Transverse colon (tissue), 4 donors: ENCODE measurements at regions not wholly inside any gene's neighbourhood (a gene's known extent, or its start where the extent isn't known, plus 50 kb on each side); places are given as distances from the start of the nearest gene placed in this dataset.

ENCODE experiments used
- DNase-seq: peaks from one replicate; pipeline ENCODE4 v3.0.0-alpha.2; 2019
- H3K27ac ChIP-seq, 4 donors: fragments of 200-600 bp; sonication (generic); 2 replicates each; pipeline ENCODE4 v1.5.1; 2016 to 2018; ENCODE audit warnings: inconsistent platforms in 4 of 4
- H3K27me3 ChIP-seq: fragments of 200-600 bp; sonication (generic); 2 replicates; pipeline ENCODE4 v1.5.1; 2017; ENCODE audit warnings: inconsistent platforms
- H3K36me3 ChIP-seq, 4 donors: fragments of 200-600 bp; sonication (generic); 2 replicates each; pipeline ENCODE4 v1.5.1; 2017 to 2019; ENCODE audit warnings: inconsistent platforms in 4 of 4
- H3K4me1 ChIP-seq, 4 donors: fragments of 200-600 bp; sonication (generic); 2 replicates each; pipeline ENCODE4 v1.5.1; 2017 to 2020; ENCODE audit warnings: inconsistent platforms in 4 of 4
- H3K4me3 ChIP-seq, 4 donors: fragments of 200-600 bp; sonication (generic); 1 replicate in 1 of 4; 2 replicates in 3 of 4; pipeline versions ENCODE4 v1.5.1 to v1.6.1; 2017 to 2019; ENCODE audit warnings: inconsistent platforms in 4 of 4
- H3K9me3 ChIP-seq, 2 donors: fragments of 200-600 bp; sonication (generic); 2 replicates each; pipeline ENCODE4 v1.5.1; 2017 to 2019; ENCODE audit warnings: inconsistent platforms in 2 of 2
- CTCF ChIP-seq, 5 experiments: fragments of 200-600 bp in 3 of 5; fragments of 450-650 bp in 2 of 5; sonication (generic) in 3 of 5; IDR thresholded peaks; 1 replicate in 2 of 5; 2 replicates in 3 of 5; pipeline ENCODE4 v1.5.1; 2016 to 2017; ENCODE audit warnings: antibody characterized with exemption in 5 of 5, inconsistent platforms in 3 of 5, mild to moderate bottlenecking in 2 of 5, moderate library complexity in 1 of 5
- EP300 ChIP-seq: sonication (generic); formaldehyde crosslinking; IDR thresholded peaks from one replicate; pipeline ENCODE4 v1.6.1; 2017; ENCODE audit warnings: antibody characterized with exemption, low read depth
- POLR2A ChIP-seq: fragments of 450-650 bp; IDR thresholded peaks from one replicate; pipeline ENCODE4 v1.6.1; 2016; ENCODE audit warnings: antibody characterized with exemption, mild to moderate bottlenecking, moderate library complexity
- POLR2AphosphoS5 ChIP-seq, 3 donors: sonication (generic); formaldehyde crosslinking; IDR thresholded peaks; one replicate each; pipeline ENCODE4 v1.6.1; 2016; ENCODE audit warnings: antibody characterized with exemption in 3 of 3
- WGBS, 2 donors: methylation state at CpG; one replicate each; pipeline ENCODE4 v1.1.5; 2018; ENCODE audit warnings: low coverage in 1 of 2; 5-methylcytosine and 5-hydroxymethylcytosine counted together
- in situ Hi-C, 4 donors: fragments of 200-750 bp; cut with MboI; loops; one replicate each; pipeline versions ENCODE4 v1.15.0 to v1.15.1; 2017; ENCODE audit warnings: low sequenced_read_pairs in 3 of 4, low pct_ligation_motif_present in 1 of 4, low pct_unique_long_range_greater_than_20kb in 1 of 4
- intact Hi-C: fragments of 100-400 bp; cut with DNase I; formaldehyde crosslinking; loops from one replicate; pipeline ENCODE4 v1.15.1; 2023; ENCODE audit warnings: low total_unique reads

- Histone ChIP-seq H3K4me3 (no peak overlapping the region), H3K9me3 (no peaks in the 10 kb centered on the region), H3K27ac (no peak overlapping the region), H3K36me3 (no peaks in the 10 kb centered on the region), H3K4me1 (no peaks in the 10 kb centered on the region), H3K27me3 (no peaks in the 10 kb centered on the region)
- WGBS, 2 donors = 93% methylated on average over 1 of the region's 1 CpG; no CpG with 5 or more reads in 1 of the 2 donors
- intact Hi-C loops = no loop called here
- no peak for DNase-seq
- TF ChIP-seq POLR2AphosphoS5 (IDR thresholded peaks at IDR 0.05) (no peak), EP300 (no peak), CTCF (IDR thresholded peaks at IDR 0.05) (no peak), POLR2A (no peak)
- in situ Hi-C loops = no loop called here
Observed at GRCh38 chr4:175033162-175033561, 115.0 kb downstream of the ADAM29 start.

GRCh38 chr4:175034007-175034406, 115.8 kb downstream of the ADAM29 start:
- 75 to 81% methylated on average over 1 of the region's 1 CpG for WGBS, 2 donors
- Histone ChIP-seq H3K27ac (no peak overlapping the region), H3K36me3 (no peaks in the 10 kb centered on the region), H3K27me3 (no peaks in the 10 kb centered on the region), H3K4me3 (no peak overlapping the region), H3K9me3 (no peaks in the 10 kb centered on the region), H3K4me1 (no peaks in the 10 kb centered on the region)
- in situ Hi-C loops = no loop called here
- TF ChIP-seq EP300 (no peak), POLR2AphosphoS5 (IDR thresholded peaks at IDR 0.05) (no peak), CTCF (IDR thresholded peaks at IDR 0.05) (no peak), POLR2A (no peak)
- intact Hi-C loops = no loop called here
- no peak for DNase-seq

GRCh38 chr4:175034986-175035705, 117.0 kb downstream of the ADAM29 start:
- DNase-seq = no peak
- Histone ChIP-seq H3K27me3 (no peaks in the 10 kb centered on the region), H3K4me3 (no peak overlapping the region), H3K27ac (no peak overlapping the region), H3K9me3 (no peaks in the 10 kb centered on the region), H3K4me1 (no peaks in the 10 kb centered on the region), H3K36me3 (no peaks in the 10 kb centered on the region)
- TF ChIP-seq EP300 (no peak), POLR2A (no peak), CTCF (IDR thresholded peaks at IDR 0.05) (no peak), POLR2AphosphoS5 (IDR thresholded peaks at IDR 0.05) (no peak)
- in situ Hi-C loops = no loop called here
- WGBS, 2 donors = 20 to 62% methylated on average over 1 to 2 of the region's 2 CpGs
- intact Hi-C loops = no loop called here

GRCh38 chr4:175035905-175036304, 117.7 kb downstream of the ADAM29 start:
- TF ChIP-seq CTCF (IDR thresholded peaks at IDR 0.05) (no peak), POLR2A (no peak), EP300 (no peak), POLR2AphosphoS5 (IDR thresholded peaks at IDR 0.05) (no peak)
- Histone ChIP-seq H3K27ac (no peak overlapping the region), H3K4me1 (no peaks in the 10 kb centered on the region), H3K36me3 (no peaks in the 10 kb centered on the region), H3K4me3 (no peak overlapping the region), H3K9me3 (no peaks in the 10 kb centered on the region), H3K27me3 (no peaks in the 10 kb centered on the region)
- in situ Hi-C loops (no loop called here), intact Hi-C loops (no loop called here)
- 46 to 62% methylated on average over 2 of the region's 2 CpGs for WGBS, 2 donors
- no peak for DNase-seq
